SK-N-MC (cell line): ENCODE measurements at regions not wholly inside any gene's neighbourhood (a gene's known extent, or its start where the extent isn't known, plus 50 kb on each side); places are given as distances from the start of the nearest gene placed in this dataset.

Experiments used
- EZH2 ChIP-seq: fragments of 200-600 bp; sonication (generic); IDR thresholded peaks from one replicate; pipeline ENCODE4 v1.6.1; 2017; ENCODE audit warnings: antibody characterized with exemption
- FOXP2 ChIP-seq: optimal IDR thresholded peaks from 2 replicates; pipeline ENCODE3; 2011; ENCODE audit warnings: mild to moderate bottlenecking, moderate library complexity; ENCODE audit not compliant: insufficient read depth; ENCODE audit errors: extremely low read length, control extremely low read depth
- POLR2AphosphoS5 ChIP-seq: IDR thresholded peaks from 2 replicates; pipeline ENCODE4 v1.6.1; 2012; ENCODE audit warnings: mild to moderate bottlenecking, low read depth, low read length, borderline replicate concordance

GRCh38 chr14:87331991-87332390 is 661.0 kb downstream of the GALC start:
- TF ChIP-seq EZH2 (no peak), POLR2AphosphoS5 (no peak), FOXP2 (no peak)
